A673 (cell line): ENCODE measurements at regions not wholly inside any gene's neighbourhood (a gene's known extent, or its start where the extent isn't known, plus 50 kb on each side); places are given as distances from the start of the nearest gene placed in this dataset.

ENCODE experiments used
- EZH2 ChIP-seq: fragments of 200-600 bp; sonication (generic); IDR thresholded peaks from 2 replicates; pipeline ENCODE4 v1.6.1; 2017; ENCODE audit warnings: borderline replicate concordance, low read depth, mild to moderate bottlenecking, mixed read lengths, antibody characterized with exemption, low read length; ENCODE audit not compliant: poor library complexity, severe bottlenecking
- TF ChIP-seq, protein P1 (sequence below): fragments of 300-800, 200-600 bp; sonication (generic); conservative IDR thresholded peaks from 2 replicates; pipeline ENCODE4 v1.5.1; 2017; ENCODE audit warnings: low read depth, mild to moderate bottlenecking, antibody characterized with exemption, low read length, moderate library complexity, mixed read lengths

GRCh38 chr7:79921976-79922375 is 212.7 kb upstream of the GNAI1 start:
- no peak for TF ChIP-seq EZH2
- TF ChIP-seq, protein P1, sequence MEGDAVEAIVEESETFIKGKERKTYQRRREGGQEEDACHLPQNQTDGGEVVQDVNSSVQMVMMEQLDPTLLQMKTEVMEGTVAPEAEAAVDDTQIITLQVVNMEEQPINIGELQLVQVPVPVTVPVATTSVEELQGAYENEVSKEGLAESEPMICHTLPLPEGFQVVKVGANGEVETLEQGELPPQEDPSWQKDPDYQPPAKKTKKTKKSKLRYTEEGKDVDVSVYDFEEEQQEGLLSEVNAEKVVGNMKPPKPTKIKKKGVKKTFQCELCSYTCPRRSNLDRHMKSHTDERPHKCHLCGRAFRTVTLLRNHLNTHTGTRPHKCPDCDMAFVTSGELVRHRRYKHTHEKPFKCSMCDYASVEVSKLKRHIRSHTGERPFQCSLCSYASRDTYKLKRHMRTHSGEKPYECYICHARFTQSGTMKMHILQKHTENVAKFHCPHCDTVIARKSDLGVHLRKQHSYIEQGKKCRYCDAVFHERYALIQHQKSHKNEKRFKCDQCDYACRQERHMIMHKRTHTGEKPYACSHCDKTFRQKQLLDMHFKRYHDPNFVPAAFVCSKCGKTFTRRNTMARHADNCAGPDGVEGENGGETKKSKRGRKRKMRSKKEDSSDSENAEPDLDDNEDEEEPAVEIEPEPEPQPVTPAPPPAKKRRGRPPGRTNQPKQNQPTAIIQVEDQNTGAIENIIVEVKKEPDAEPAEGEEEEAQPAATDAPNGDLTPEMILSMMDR, result no peak
